CD14-positive monocyte (primary cell): ENCODE measurements at regions not wholly inside any gene's neighbourhood (a gene's known extent, or its start where the extent isn't known, plus 50 kb on each side); places are given as distances from the start of the nearest gene placed in this dataset.

Source experiments
- DNase-seq, 3 donors: peaks; one replicate each; pipeline ENCODE4 v3.0.0-alpha.2; 2011 to 2022
- H2AFZ ChIP-seq: 2 replicates; pipeline ENCODE4 v1.6.0; 2012; ENCODE audit warnings: mild to moderate bottlenecking, low read depth, low read length, inconsistent platforms; ENCODE audit not compliant: insufficient read depth, poor library complexity, severe bottlenecking
- H3K27ac ChIP-seq, 2 donors: 1 replicate in 1 of 2; 2 replicates in 1 of 2; pipeline ENCODE4 v1.5.1; 2012 to 2013; ENCODE audit warnings: low read length in 2 of 2, control low read depth in 1 of 2, inconsistent platforms in 1 of 2, low read depth in 1 of 2, mild to moderate bottlenecking in 1 of 2
- H3K27me3 ChIP-seq, 2 donors: one replicate each; pipeline versions ENCODE4 v1.6.0 to v1.6.1; 2011 to 2013; ENCODE audit warnings: low read length in 2 of 2; ENCODE audit not compliant: control insufficient read depth in 2 of 2, insufficient read depth in 2 of 2
- H3K36me3 ChIP-seq, 2 donors: replicated peaks in 1 of 2; 1 replicate in 1 of 2; 2 replicates in 1 of 2; pipeline versions ENCODE4 v1.5.1 to v1.6.1; 2012 to 2013; ENCODE audit warnings: low read length in 2 of 2, control low read depth in 1 of 2, inconsistent platforms in 1 of 2, mild to moderate bottlenecking in 1 of 2; ENCODE audit not compliant: insufficient read depth in 2 of 2, control insufficient read depth in 1 of 2
- H3K4me1 ChIP-seq, 2 donors: 1 replicate in 1 of 2; 2 replicates in 1 of 2; pipeline versions ENCODE4 v1.5.1 to v1.6.1; 2012 to 2013; ENCODE audit warnings: low read length in 2 of 2, control low read depth in 1 of 2, inconsistent platforms in 1 of 2, mild to moderate bottlenecking in 1 of 2, moderate library complexity in 1 of 2; ENCODE audit not compliant: insufficient read depth in 2 of 2, control insufficient read depth in 1 of 2
- H3K4me2 ChIP-seq: replicated peaks from 2 replicates; pipeline ENCODE3; 2012; ENCODE audit warnings: low read length, moderate library complexity, mild to moderate bottlenecking; ENCODE audit not compliant: poor library complexity, severe bottlenecking; ENCODE audit errors: extremely low read depth
- H3K4me3 ChIP-seq, 3 experiments: fragments of 200-600 bp in 1 of 3; sonication (generic) in 1 of 3; replicated peaks in 1 of 3; 1 replicate in 2 of 3; 2 replicates in 1 of 3; pipeline ENCODE4 v1.5.1; 2011 to 2013; ENCODE audit warnings: low read length in 3 of 3, mild to moderate bottlenecking in 3 of 3, control low read depth in 2 of 3, low read depth in 2 of 3, inconsistent platforms in 1 of 3, moderate library complexity in 1 of 3
- H3K79me2 ChIP-seq: 2 replicates; pipeline ENCODE4 v1.6.0; 2012; ENCODE audit warnings: mild to moderate bottlenecking, control low read depth, inconsistent platforms, low read length, moderate library complexity; ENCODE audit not compliant: insufficient read depth
- H3K9ac ChIP-seq: 2 replicates; pipeline ENCODE4 v1.6.0; 2017; ENCODE audit warnings: low read length, mild to moderate bottlenecking; ENCODE audit not compliant: insufficient read depth, poor library complexity, severe bottlenecking
- H3K9me3 ChIP-seq, 2 donors: replicated peaks in 1 of 2; 1 replicate in 1 of 2; 2 replicates in 1 of 2; pipeline versions ENCODE4 v1.5.1 to v1.6.1; 2012 to 2013; ENCODE audit warnings: low read length in 2 of 2, control low read depth in 1 of 2; ENCODE audit not compliant: control insufficient read depth in 1 of 2, insufficient read depth in 1 of 2
- H4K20me1 ChIP-seq: 2 replicates; pipeline ENCODE4 v1.6.0; 2012; ENCODE audit warnings: mild to moderate bottlenecking, low read length, control low read depth, moderate library complexity; ENCODE audit not compliant: insufficient read depth
- H3K27ac Mint-ChIP-seq, 7 donors: one replicate each; pipeline ENCODE4 v1.8.0; 2020; ENCODE audit warnings: mild to moderate bottlenecking in 7 of 7, mixed read lengths in 7 of 7, moderate library complexity in 6 of 7, inconsistent platforms in 2 of 7
- H3K27me3 Mint-ChIP-seq, 3 donors: one replicate each; pipeline ENCODE4 v1.8.0; 2021 to 2022; ENCODE audit warnings: low read depth in 3 of 3, mild to moderate bottlenecking in 3 of 3, mixed read lengths in 3 of 3, moderate library complexity in 3 of 3, inconsistent platforms in 1 of 3
- H3K36me3 Mint-ChIP-seq, 2 donors: one replicate each; pipeline ENCODE4 v1.8.0; 2020; ENCODE audit warnings: mixed read lengths in 2 of 2, inconsistent platforms in 1 of 2, mild to moderate bottlenecking in 1 of 2
- H3K4me1 Mint-ChIP-seq: one replicate; pipeline ENCODE4 v1.8.0; 2020; ENCODE audit warnings: mild to moderate bottlenecking, mixed read lengths
- H3K4me3 Mint-ChIP-seq, 2 donors: one replicate each; pipeline ENCODE4 v1.8.0; 2020; ENCODE audit warnings: mild to moderate bottlenecking in 2 of 2, mixed read lengths in 2 of 2, moderate library complexity in 1 of 2
- H3K9me3 Mint-ChIP-seq, 7 donors: one replicate each; pipeline ENCODE4 v1.8.0; 2020 to 2022; ENCODE audit warnings: mixed read lengths in 7 of 7, mild to moderate bottlenecking in 6 of 7, moderate library complexity in 6 of 7, inconsistent platforms in 2 of 7
- WGBS: methylation state at CpG from one replicate; pipeline ENCODE4 v1.1.5; 2013; ENCODE audit warnings: missing lambda C conversion rate; ENCODE audit not compliant: insufficient coverage; 5-methylcytosine and 5-hydroxymethylcytosine counted together
- intact Hi-C, 2 donors: fragments of 100-400 bp; cut with micrococcal nuclease; formaldehyde crosslinking; loops; one replicate each; pipeline versions ENCODE4 v1.15.0 to v1.15.1; 2023
- TF ChIP-seq, protein P1 (sequence below): fragments of 200-600 bp; IDR thresholded peaks from one replicate; pipeline ENCODE4 v1.8.0; 2022; ENCODE audit warnings: antibody characterized with exemption, mild to moderate bottlenecking

DNA sequence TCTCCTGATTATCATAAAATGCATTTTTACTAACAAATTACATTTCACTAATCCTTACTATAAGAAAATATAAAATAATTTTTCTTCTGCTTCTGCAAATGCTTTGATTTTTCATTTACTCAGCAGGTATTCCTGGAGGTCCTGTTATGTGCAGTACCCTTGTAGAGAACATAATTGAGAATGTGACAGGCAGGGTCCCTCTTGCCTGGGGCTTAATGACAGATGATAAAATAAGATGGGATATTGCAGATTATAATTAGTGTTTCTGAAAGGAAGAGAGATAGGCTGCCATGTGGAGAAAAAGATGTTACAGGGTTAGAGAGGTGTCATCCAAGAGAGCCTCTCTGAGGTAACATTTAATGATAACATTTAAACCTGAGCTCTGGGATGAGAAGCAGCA is 128.9 kb downstream of the MAD2L1 start:
- no peaks in the 10 kb centered on the region for H3K4me1 ChIP-seq
- peaks cover 0 to 4% (median 2%) of the 10 kb centered on the region in 7 donors for H3K9me3 Mint-ChIP-seq
- peaks cover 0 to 2% (median 0%) of the 10 kb centered on the region in 3 donors for H3K27me3 Mint-ChIP-seq

DNA sequence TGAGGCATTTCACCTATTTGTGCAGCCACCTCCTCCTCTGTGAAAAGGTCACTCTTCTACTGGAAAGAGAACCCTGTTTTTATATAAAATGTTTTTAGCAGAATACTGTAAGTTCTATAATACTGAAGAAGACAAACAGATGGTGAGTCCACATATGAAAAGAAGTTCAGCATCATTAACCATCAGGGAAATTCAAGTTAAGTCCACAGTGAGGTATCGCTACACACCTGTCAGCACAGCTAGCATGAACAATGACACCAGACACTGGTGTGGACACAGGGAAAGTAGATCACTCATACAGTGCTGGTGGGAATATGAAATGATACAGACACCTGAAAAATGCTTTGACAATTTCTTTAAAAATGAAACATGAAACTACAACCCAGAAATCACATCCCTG is 133.0 kb downstream of the MAD2L1 start:
- Histone ChIP-seq H3K4me3 (no peak overlapping the region), H3K9ac (no peak overlapping the region), H3K9me3 (no peaks in the 10 kb centered on the region), H3K27ac (no peak overlapping the region), H3K4me2 (no peak overlapping the region), H3K4me1 (no peaks in the 10 kb centered on the region), H3K36me3 (no peaks in the 10 kb centered on the region), H4K20me1 (no peaks in the 10 kb centered on the region), H3K27me3 (no peaks in the 10 kb centered on the region), H2AFZ (no peak overlapping the region), H3K79me2 (no peaks in the 10 kb centered on the region)
- no CpG with 5 or more reads among the region's 1 CpG for WGBS
- no peaks in the 10 kb centered on the region for H3K4me1 Mint-ChIP-seq
- TF ChIP-seq, protein P1, sequence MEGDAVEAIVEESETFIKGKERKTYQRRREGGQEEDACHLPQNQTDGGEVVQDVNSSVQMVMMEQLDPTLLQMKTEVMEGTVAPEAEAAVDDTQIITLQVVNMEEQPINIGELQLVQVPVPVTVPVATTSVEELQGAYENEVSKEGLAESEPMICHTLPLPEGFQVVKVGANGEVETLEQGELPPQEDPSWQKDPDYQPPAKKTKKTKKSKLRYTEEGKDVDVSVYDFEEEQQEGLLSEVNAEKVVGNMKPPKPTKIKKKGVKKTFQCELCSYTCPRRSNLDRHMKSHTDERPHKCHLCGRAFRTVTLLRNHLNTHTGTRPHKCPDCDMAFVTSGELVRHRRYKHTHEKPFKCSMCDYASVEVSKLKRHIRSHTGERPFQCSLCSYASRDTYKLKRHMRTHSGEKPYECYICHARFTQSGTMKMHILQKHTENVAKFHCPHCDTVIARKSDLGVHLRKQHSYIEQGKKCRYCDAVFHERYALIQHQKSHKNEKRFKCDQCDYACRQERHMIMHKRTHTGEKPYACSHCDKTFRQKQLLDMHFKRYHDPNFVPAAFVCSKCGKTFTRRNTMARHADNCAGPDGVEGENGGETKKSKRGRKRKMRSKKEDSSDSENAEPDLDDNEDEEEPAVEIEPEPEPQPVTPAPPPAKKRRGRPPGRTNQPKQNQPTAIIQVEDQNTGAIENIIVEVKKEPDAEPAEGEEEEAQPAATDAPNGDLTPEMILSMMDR = no peak
- no peak overlapping the region for H3K4me3 Mint-ChIP-seq
- intact Hi-C loops = no loop called here
- H3K9me3 Mint-ChIP-seq = peaks cover 0 to 4% (median 2%) of the 10 kb centered on the region in 7 donors
- no peak overlapping the region for H3K27ac Mint-ChIP-seq
- peaks cover 0 to 2% (median 0%) of the 10 kb centered on the region in 3 donors for H3K27me3 Mint-ChIP-seq
- no peak for DNase-seq
- H3K36me3 Mint-ChIP-seq = no peaks in the 10 kb centered on the region

More for the DNA sequence above, 128.9 kb downstream of the MAD2L1 start:
- Histone ChIP-seq H3K27me3 (no peaks in the 10 kb centered on the region), H3K36me3 (no peaks in the 10 kb centered on the region), H4K20me1 (no peaks in the 10 kb centered on the region), H3K9me3 (no peaks in the 10 kb centered on the region), H3K9ac (no peak overlapping the region), H2AFZ (no peak overlapping the region), H3K4me3 (no peak overlapping the region), H3K27ac (no peak overlapping the region), H3K4me2 (no peak overlapping the region), H3K79me2 (no peaks in the 10 kb centered on the region)
- no peak for DNase-seq
- H3K4me1 Mint-ChIP-seq = no peaks in the 10 kb centered on the region
- intact Hi-C loops = no loop called here
- H3K36me3 Mint-ChIP-seq = no peaks in the 10 kb centered on the region
- no peak overlapping the region for H3K4me3 Mint-ChIP-seq
- no peak overlapping the region for H3K27ac Mint-ChIP-seq
- TF ChIP-seq, protein P1 = no peak
